ENCODE measurements at regions not wholly inside any gene's neighbourhood (a gene's known extent, or its start where the extent isn't known, plus 50 kb on each side); places are given as distances from the start of the nearest gene placed in this dataset.

GRCh38 chr2:45209302-45209701 lies 200.1 kb upstream of the SIX2 start:
- Histone ChIP-seq H3K36me3 (ENCODE audit: low read depth, low read length) (no peaks in the 10 kb centered on the region), H4K20me1 (ENCODE audit: low read length) (no peaks in the 10 kb centered on the region), H3K79me2 (ENCODE audit: low read length) (no peaks in the 10 kb centered on the region), H3K4me1 (ENCODE audit: insufficient read depth, low read length) (no peaks in the 10 kb centered on the region), H3K4me2 (ENCODE audit: low read length) (no peak overlapping the region), H3K9me3 (ENCODE audit: low read length) (no peaks in the 10 kb centered on the region), H3K27me3 (ENCODE audit: low read length) (no peaks in the 10 kb centered on the region), H3K4me3 (ENCODE audit: low read length) (no peak overlapping the region), H3K9ac (ENCODE audit: low read length) (no peak overlapping the region), H3K27ac (ENCODE audit: low read length) (no peak overlapping the region), H3K9me2 (replicated peaks; ENCODE audit: low read length) (no peaks in the 10 kb centered on the region), H3F3A (ENCODE audit: low read length, unreplicated experiment) (no peaks in the 10 kb centered on the region), H2AFZ (ENCODE audit: low read length) (no peak overlapping the region)
- ChIA-PET CTCF (no interaction called here), POLR2A (ENCODE audit: unreplicated experiment) (no interaction called here)
- ATAC-seq (no peak), DNase-seq (no peak)
- intact Hi-C loops (cut with micrococcal nuclease): no loop called here
- BruUV-seq (replicated peaks): no TSS peak
- TF ChIP-seq EZH2 (IDR thresholded peaks at IDR 0.05; ENCODE audit: low read length, unreplicated experiment) (no peak), EZH2phosphoT487 (IDR thresholded peaks at IDR 0.05; ENCODE audit: borderline replicate concordance, low read length) (no peak), CTCF (conservative IDR thresholded peaks at IDR 0.05; ENCODE audit: low read depth, low read length) (no peak)

GRCh38 chr2:45207101-45207500 lies 197.8 kb upstream of the SIX2 start:
- Histone ChIP-seq H3K4me3 (ENCODE audit: low read length) (no peak overlapping the region), H3K9ac (ENCODE audit: low read length) (no peak overlapping the region), H3K27me3 (ENCODE audit: low read length) (no peaks in the 10 kb centered on the region), H3K4me2 (ENCODE audit: low read length) (no peak overlapping the region), H3F3A (ENCODE audit: low read length, unreplicated experiment) (no peaks in the 10 kb centered on the region), H3K4me1 (ENCODE audit: insufficient read depth, low read length) (no peaks in the 10 kb centered on the region), H4K20me1 (ENCODE audit: low read length) (no peaks in the 10 kb centered on the region), H3K9me3 (ENCODE audit: low read length) (no peaks in the 10 kb centered on the region), H3K36me3 (ENCODE audit: low read depth, low read length) (no peaks in the 10 kb centered on the region), H2AFZ (ENCODE audit: low read length) (no peak overlapping the region), H3K9me2 (replicated peaks; ENCODE audit: low read length) (no peaks in the 10 kb centered on the region), H3K79me2 (ENCODE audit: low read length) (no peaks in the 10 kb centered on the region), H3K27ac (ENCODE audit: low read length) (no peak overlapping the region)
- no peak for DNase-seq
- BruUV-seq (replicated peaks): no TSS peak
- no peak for ATAC-seq
- TF ChIP-seq EZH2phosphoT487 (IDR thresholded peaks at IDR 0.05; ENCODE audit: borderline replicate concordance, low read length) (no peak), CTCF (conservative IDR thresholded peaks at IDR 0.05; ENCODE audit: low read depth, low read length) (no peak), EZH2 (IDR thresholded peaks at IDR 0.05; ENCODE audit: low read length, unreplicated experiment) (no peak)
- ChIA-PET CTCF (no interaction called here), POLR2A (ENCODE audit: unreplicated experiment) (no interaction called here)
- intact Hi-C loops (cut with micrococcal nuclease): no loop called here

GRCh38 chr2:45205985-45206384 lies 196.7 kb upstream of the SIX2 start:
- Histone ChIP-seq H3K79me2 (ENCODE audit: low read length) (no peaks in the 10 kb centered on the region), H3K9me2 (replicated peaks; ENCODE audit: low read length) (no peaks in the 10 kb centered on the region), H3K4me1 (ENCODE audit: insufficient read depth, low read length) (no peaks in the 10 kb centered on the region), H3K9ac (ENCODE audit: low read length) (no peak overlapping the region), H3K27me3 (ENCODE audit: low read length) (no peaks in the 10 kb centered on the region), H3K27ac (ENCODE audit: low read length) (no peak overlapping the region), H3K36me3 (ENCODE audit: low read depth, low read length) (no peaks in the 10 kb centered on the region), H2AFZ (ENCODE audit: low read length) (no peak overlapping the region), H4K20me1 (ENCODE audit: low read length) (no peaks in the 10 kb centered on the region), H3F3A (ENCODE audit: low read length, unreplicated experiment) (no peaks in the 10 kb centered on the region), H3K4me3 (ENCODE audit: low read length) (no peak overlapping the region), H3K9me3 (ENCODE audit: low read length) (no peaks in the 10 kb centered on the region), H3K4me2 (ENCODE audit: low read length) (no peak overlapping the region)
- intact Hi-C loops (cut with micrococcal nuclease): no loop called here
- no peak for ATAC-seq
- POLR2A ChIA-PET (ENCODE audit: unreplicated experiment): no interaction called here
- DNase-seq: no peak
- TF ChIP-seq EZH2 (IDR thresholded peaks at IDR 0.05; ENCODE audit: low read length, unreplicated experiment) (no peak), EZH2phosphoT487 (IDR thresholded peaks at IDR 0.05; ENCODE audit: borderline replicate concordance, low read length) (no peak), CTCF (conservative IDR thresholded peaks at IDR 0.05; ENCODE audit: low read depth, low read length) (no peak)
- no TSS peak for BruUV-seq (replicated peaks)
- CTCF ChIA-PET: no interaction called here
